Gastrocnemius medialis (tissue), 4 donors: ENCODE measurements at regions not wholly inside any gene's neighbourhood (a gene's known extent, or its start where the extent isn't known, plus 50 kb on each side); places are given as distances from the start of the nearest gene placed in this dataset.

Source experiments
- POLR2A ChIP-seq, 2 donors: fragments of 450-650 bp; IDR thresholded peaks; one replicate each; pipeline ENCODE4 v1.6.1; 2017; ENCODE audit warnings: antibody characterized with exemption in 2 of 2, mild to moderate bottlenecking in 2 of 2, moderate library complexity in 2 of 2
- TF ChIP-seq, protein P1 (sequence below), 5 experiments: fragments of 450-650 bp in 3 of 5; fragments of 200-600 bp in 2 of 5; sonication (generic) in 2 of 5; IDR thresholded peaks in 4 of 5; conservative IDR thresholded peaks in 1 of 5; 1 replicate in 4 of 5; 2 replicates in 1 of 5; pipeline ENCODE4 v1.5.1; 2016 to 2019; ENCODE audit warnings: antibody characterized with exemption in 5 of 5, mild to moderate bottlenecking in 3 of 5, moderate library complexity in 3 of 5

GRCh38 chr15:70497661-70498060 lies 265.7 kb downstream of the UACA start:
- TF ChIP-seq, protein P1, sequence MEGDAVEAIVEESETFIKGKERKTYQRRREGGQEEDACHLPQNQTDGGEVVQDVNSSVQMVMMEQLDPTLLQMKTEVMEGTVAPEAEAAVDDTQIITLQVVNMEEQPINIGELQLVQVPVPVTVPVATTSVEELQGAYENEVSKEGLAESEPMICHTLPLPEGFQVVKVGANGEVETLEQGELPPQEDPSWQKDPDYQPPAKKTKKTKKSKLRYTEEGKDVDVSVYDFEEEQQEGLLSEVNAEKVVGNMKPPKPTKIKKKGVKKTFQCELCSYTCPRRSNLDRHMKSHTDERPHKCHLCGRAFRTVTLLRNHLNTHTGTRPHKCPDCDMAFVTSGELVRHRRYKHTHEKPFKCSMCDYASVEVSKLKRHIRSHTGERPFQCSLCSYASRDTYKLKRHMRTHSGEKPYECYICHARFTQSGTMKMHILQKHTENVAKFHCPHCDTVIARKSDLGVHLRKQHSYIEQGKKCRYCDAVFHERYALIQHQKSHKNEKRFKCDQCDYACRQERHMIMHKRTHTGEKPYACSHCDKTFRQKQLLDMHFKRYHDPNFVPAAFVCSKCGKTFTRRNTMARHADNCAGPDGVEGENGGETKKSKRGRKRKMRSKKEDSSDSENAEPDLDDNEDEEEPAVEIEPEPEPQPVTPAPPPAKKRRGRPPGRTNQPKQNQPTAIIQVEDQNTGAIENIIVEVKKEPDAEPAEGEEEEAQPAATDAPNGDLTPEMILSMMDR (IDR thresholded peaks at IDR 0.05 in 4 of 5, conservative IDR thresholded peaks at IDR 0.05 in 1 of 5): no peak
- TF ChIP-seq POLR2A (IDR thresholded peaks at IDR 0.05): no peak
